ENCODE measurements at regions not wholly inside any gene's neighbourhood (a gene's known extent, or its start where the extent isn't known, plus 50 kb on each side); places are given as distances from the start of the nearest gene placed in this dataset.
"Not testable (repeated sequence)": the region's sequence is repeated elsewhere in the genome, so short reads cannot be mapped to it uniquely, and the experiment has no call there.

GRCh38 chr3:187858711-187859110 is 113.4 kb upstream of the BCL6 start:
- no peak for DNase-seq
- Mint-ChIP-seq H3K27ac (ENCODE audit: unreplicated experiment) (no peak overlapping the region), H3K4me1 (ENCODE audit: low read depth, unreplicated experiment) (no peaks in the 10 kb centered on the region), H3K4me3 (ENCODE audit: unreplicated experiment) (no peak overlapping the region), H3K27me3 (ENCODE audit: unreplicated experiment) (peaks cover 4% of the 10 kb centered on the region), H3K36me3 (ENCODE audit: unreplicated experiment) (peaks cover 12% of the 10 kb centered on the region), H3K9me3 (ENCODE audit: unreplicated experiment) (peaks cover 9% of the 10 kb centered on the region)
- TF ChIP-seq CTCF (IDR thresholded peaks at IDR 0.05; ENCODE audit: partially characterized antibody, unreplicated experiment) = no peak

GRCh38 chr3:187862701-187863277 is 117.5 kb upstream of the BCL6 start:
- H3K36me3 Mint-ChIP-seq (ENCODE audit: unreplicated experiment) = peaks cover 12% of the 10 kb centered on the region
- not testable (repeated sequence) for H3K9me3 Mint-ChIP-seq (ENCODE audit: unreplicated experiment); H3K27ac Mint-ChIP-seq (ENCODE audit: unreplicated experiment); H3K4me1 Mint-ChIP-seq (ENCODE audit: low read depth, unreplicated experiment); H3K27me3 Mint-ChIP-seq (ENCODE audit: unreplicated experiment)
- peak; percentile 19 for DNase-seq
- peak overlapping the region; percentile 87 for H3K4me3 Mint-ChIP-seq (ENCODE audit: unreplicated experiment)

GRCh38 chr3:187870360-187871203 is 125.3 kb upstream of the BCL6 start:
- no peak overlapping the region for H3K4me3 Mint-ChIP-seq (ENCODE audit: unreplicated experiment)
- H3K9me3 Mint-ChIP-seq (ENCODE audit: unreplicated experiment) = no peaks in the 10 kb centered on the region
- no peaks in the 10 kb centered on the region for H3K4me1 Mint-ChIP-seq (ENCODE audit: low read depth, unreplicated experiment)
- H3K27ac Mint-ChIP-seq (ENCODE audit: unreplicated experiment) = no peak overlapping the region
- no peaks in the 10 kb centered on the region for H3K36me3 Mint-ChIP-seq (ENCODE audit: unreplicated experiment)
- no peak for DNase-seq
- H3K27me3 Mint-ChIP-seq (ENCODE audit: unreplicated experiment) = no peaks in the 10 kb centered on the region
- no peak for TF ChIP-seq CTCF (IDR thresholded peaks at IDR 0.05; ENCODE audit: partially characterized antibody, unreplicated experiment)

GRCh38 chr3:187871204-187871591 is 125.9 kb upstream of the BCL6 start:
- Mint-ChIP-seq H3K4me1 (ENCODE audit: low read depth, unreplicated experiment) (no peaks in the 10 kb centered on the region), H3K27ac (ENCODE audit: unreplicated experiment) (no peak overlapping the region)

GRCh38 chr3:187871848-187872247 is 126.6 kb upstream of the BCL6 start:
- Mint-ChIP-seq H3K4me3 (ENCODE audit: unreplicated experiment) (no peak overlapping the region), H3K27ac (ENCODE audit: unreplicated experiment) (no peak overlapping the region), H3K9me3 (ENCODE audit: unreplicated experiment) (no peaks in the 10 kb centered on the region), H3K27me3 (ENCODE audit: unreplicated experiment) (no peaks in the 10 kb centered on the region), H3K36me3 (ENCODE audit: unreplicated experiment) (no peaks in the 10 kb centered on the region), H3K4me1 (ENCODE audit: low read depth, unreplicated experiment) (no peaks in the 10 kb centered on the region)
- DNase-seq = no peak
- TF ChIP-seq CTCF (IDR thresholded peaks at IDR 0.05; ENCODE audit: partially characterized antibody, unreplicated experiment) = no peak

More at GRCh38 chr3:187871204-187871591, 125.9 kb upstream of the BCL6 start:
- Mint-ChIP-seq H3K36me3 (ENCODE audit: unreplicated experiment) (no peaks in the 10 kb centered on the region), H3K27me3 (ENCODE audit: unreplicated experiment) (no peaks in the 10 kb centered on the region), H3K4me3 (ENCODE audit: unreplicated experiment) (no peak overlapping the region), H3K9me3 (ENCODE audit: unreplicated experiment) (no peaks in the 10 kb centered on the region)
- no peak for DNase-seq
- TF ChIP-seq CTCF (IDR thresholded peaks at IDR 0.05; ENCODE audit: partially characterized antibody, unreplicated experiment) = no peak

Measured in glutamatergic neuron (in vitro differentiated cells).